ENCODE measurements at regions not wholly inside any gene's neighbourhood (a gene's known extent, or its start where the extent isn't known, plus 50 kb on each side); places are given as distances from the start of the nearest gene placed in this dataset.

- no peak overlapping the region for H3K27ac ChIP-seq
- no peak for TF ChIP-seq CTCF (IDR thresholded peaks at IDR 0.05)
- no peaks in the 10 kb centered on the region for H3K9me3 ChIP-seq
Observed at GRCh38 chr9:113665756-113666155, 202.2 kb downstream of the RGS3 start.

GRCh38 chr9:113668061-113668460 lies 204.5 kb downstream of the RGS3 start:
- Histone ChIP-seq H3K27me3 (no peaks in the 10 kb centered on the region), H3K4me1 (ENCODE audit: control insufficient read depth in 1 of 2, insufficient read depth in 1 of 2, low read depth in 1 of 2, low read length in 1 of 2) (no peaks in the 10 kb centered on the region), H3K36me3 (no peaks in the 10 kb centered on the region), H3K9me3 (no peaks in the 10 kb centered on the region), H3K27ac (no peak overlapping the region), H3K4me3 (ENCODE audit: low read depth in 1 of 2, low read length in 1 of 2) (no peak overlapping the region)
- no peak for TF ChIP-seq CTCF (IDR thresholded peaks at IDR 0.05)

More at GRCh38 chr9:113665756-113666155, 202.2 kb downstream of the RGS3 start:
- H3K36me3 ChIP-seq: no peaks in the 10 kb centered on the region
- no peak overlapping the region for H3K4me3 ChIP-seq (ENCODE audit: low read depth in 1 of 2, low read length in 1 of 2)
- H3K4me1 ChIP-seq (ENCODE audit: control insufficient read depth in 1 of 2, insufficient read depth in 1 of 2, low read depth in 1 of 2, low read length in 1 of 2): no peaks in the 10 kb centered on the region
- no peaks in the 10 kb centered on the region for H3K27me3 ChIP-seq

GRCh38 chr9:113669522-113670115 lies 206.1 kb downstream of the RGS3 start:
- Histone ChIP-seq H3K36me3 (no peaks in the 10 kb centered on the region), H3K4me3 (ENCODE audit: low read depth in 1 of 2, low read length in 1 of 2) (no peak overlapping the region), H3K9me3 (no peaks in the 10 kb centered on the region), H3K27me3 (peaks cover 6% of the 10 kb centered on the region), H3K27ac (no peak overlapping the region), H3K4me1 (ENCODE audit: control insufficient read depth in 1 of 2, insufficient read depth in 1 of 2, low read depth in 1 of 2, low read length in 1 of 2) (no peaks in the 10 kb centered on the region)
- no peak for TF ChIP-seq CTCF (IDR thresholded peaks at IDR 0.05)

GRCh38 chr9:113673726-113674125 lies 202.4 kb upstream of the ZNF618 start:
- Histone ChIP-seq H3K4me3 (ENCODE audit: low read depth in 1 of 2, low read length in 1 of 2) (no peak overlapping the region), H3K4me1 (ENCODE audit: control insufficient read depth in 1 of 2, insufficient read depth in 1 of 2, low read depth in 1 of 2, low read length in 1 of 2) (no peaks in the 10 kb centered on the region), H3K36me3 (no peaks in the 10 kb centered on the region), H3K27me3 (peaks cover 9% of the 10 kb centered on the region), H3K27ac (no peak overlapping the region), H3K9me3 (no peaks in the 10 kb centered on the region)
- TF ChIP-seq CTCF (IDR thresholded peaks at IDR 0.05): no peak

GRCh38 chr9:113674436-113674835 lies 201.7 kb upstream of the ZNF618 start:
- Histone ChIP-seq H3K4me1 (ENCODE audit: control insufficient read depth in 1 of 2, insufficient read depth in 1 of 2, low read depth in 1 of 2, low read length in 1 of 2) (no peaks in the 10 kb centered on the region), H3K9me3 (no peaks in the 10 kb centered on the region), H3K27ac (no peak overlapping the region), H3K4me3 (ENCODE audit: low read depth in 1 of 2, low read length in 1 of 2) (no peak overlapping the region), H3K36me3 (no peaks in the 10 kb centered on the region), H3K27me3 (peaks cover 9% of the 10 kb centered on the region)
- no peak for TF ChIP-seq CTCF (IDR thresholded peaks at IDR 0.05)

Data from neutrophil (primary cell).